Activated CD4-positive, alpha-beta T cell treated with anti-CD3 and anti-CD28 coated beads, Interleukin-2, Interleukin-6, amounts not matched to agents 100 ng/mL and 50 ng/mL, durations not matched to agents 16 hours and 8 hours (primary cell): ENCODE measurements at regions not wholly inside any gene's neighbourhood (a gene's known extent, or its start where the extent isn't known, plus 50 kb on each side); places are given as distances from the start of the nearest gene placed in this dataset.

Experiments
- DNase-seq: peaks from one replicate; pipeline ENCODE4 v3.0.0-alpha.2; 2020

DNA sequence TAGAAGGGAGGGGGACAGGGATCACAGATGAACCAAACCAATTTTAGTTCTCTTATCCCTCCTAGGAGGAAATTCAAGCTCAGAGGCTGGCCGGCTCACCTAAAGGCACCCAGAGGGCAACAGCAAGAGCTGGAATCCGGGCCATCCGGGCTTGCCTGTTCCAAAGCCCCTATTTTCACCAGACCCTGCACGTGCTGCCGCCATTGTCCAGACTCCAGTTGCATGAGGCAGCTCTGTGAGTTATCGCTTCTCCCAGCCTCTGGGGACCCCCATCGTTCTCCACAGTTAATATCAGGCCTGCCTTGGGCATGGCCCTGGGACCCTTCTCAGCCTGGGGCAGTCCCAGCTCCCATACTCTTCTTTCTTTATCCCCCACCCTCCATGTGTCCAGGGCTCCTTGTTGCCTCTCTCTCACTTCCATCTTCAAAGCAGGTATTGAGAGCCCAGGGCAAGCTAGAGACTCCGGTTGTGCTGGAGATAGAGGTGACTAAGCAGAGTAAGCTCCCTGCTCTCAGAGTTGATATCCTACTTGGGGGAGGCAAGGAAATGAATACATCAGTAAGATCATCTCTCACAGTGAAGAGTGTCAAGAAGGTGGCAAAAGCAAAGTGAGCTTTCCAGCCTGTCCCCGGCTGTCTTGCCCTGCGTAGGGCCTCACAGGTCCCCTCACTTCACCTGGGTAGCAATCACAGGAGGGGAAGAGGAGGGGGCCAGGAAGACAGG lies 322.8 kb downstream of the UACA start:
- no peak for DNase-seq

DNA sequence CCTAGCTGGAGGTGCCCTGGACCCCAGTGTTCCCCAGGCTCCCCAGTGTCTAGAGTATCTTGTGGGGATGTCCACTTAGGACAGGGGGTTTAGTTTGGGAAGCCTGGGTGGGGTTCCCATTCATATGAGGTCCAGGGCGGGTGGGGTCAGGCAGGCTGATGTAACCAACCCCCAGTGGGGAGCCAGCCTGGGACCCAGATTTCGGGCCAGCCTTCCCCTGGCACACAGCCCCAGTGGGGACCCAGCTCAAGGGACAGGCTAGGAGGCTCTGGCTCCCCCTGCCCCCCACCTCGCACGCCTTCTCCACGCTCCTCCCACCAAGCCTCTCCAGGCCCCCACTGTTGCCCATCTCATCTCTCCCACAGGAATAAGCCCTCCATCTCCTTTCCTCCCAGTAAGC lies 323.5 kb downstream of the UACA start:
- no peak for DNase-seq

GRCh38 chr15:70439304-70439877 lies 324.0 kb downstream of the UACA start:
- DNase-seq = no peak

DNA sequence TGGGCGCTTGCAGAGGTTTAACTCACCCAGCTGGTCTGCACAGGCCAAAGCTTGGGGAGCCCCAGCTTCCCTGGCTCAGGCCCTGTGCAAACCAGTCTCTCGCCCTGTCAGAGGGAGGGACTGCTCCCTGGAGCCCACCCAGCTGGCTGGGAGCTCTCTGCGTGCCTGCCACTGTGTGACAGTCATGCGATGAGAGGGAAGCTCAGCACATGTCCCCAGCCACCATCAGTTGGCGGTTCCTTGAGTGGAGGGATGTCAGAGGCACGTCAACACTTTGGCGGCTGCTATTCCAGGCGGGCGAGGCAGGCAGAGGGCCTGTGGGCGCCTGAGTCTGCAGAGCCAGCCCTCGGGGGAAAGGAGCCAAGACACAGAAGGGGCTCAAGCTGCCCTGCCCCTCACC lies 324.6 kb downstream of the UACA start:
- DNase-seq = no peak

- DNase-seq = no peak
These were observed 325.4 kb downstream of the UACA start for GRCh38 chr15:70437882-70438451.

DNA sequence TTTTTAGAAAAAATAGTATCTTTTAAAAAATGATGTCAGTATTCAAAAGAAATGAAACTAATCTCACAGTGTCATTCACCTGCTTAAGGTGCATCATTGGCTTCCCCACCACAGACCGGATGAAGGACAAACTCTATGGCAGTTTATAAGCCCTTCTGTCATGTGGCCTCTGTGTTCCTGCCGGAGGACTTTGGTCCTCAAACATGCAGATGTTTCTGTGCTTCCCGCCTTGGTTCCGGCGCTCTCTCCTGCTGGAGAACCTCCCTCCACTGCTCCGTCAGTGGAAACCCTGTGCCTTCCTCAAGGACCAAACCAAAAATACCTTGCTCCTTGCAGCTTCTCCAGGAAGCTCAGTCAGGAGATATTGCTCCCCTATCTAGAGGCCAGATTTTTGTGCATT lies 326.3 kb downstream of the UACA start:
- no peak for DNase-seq

DNA sequence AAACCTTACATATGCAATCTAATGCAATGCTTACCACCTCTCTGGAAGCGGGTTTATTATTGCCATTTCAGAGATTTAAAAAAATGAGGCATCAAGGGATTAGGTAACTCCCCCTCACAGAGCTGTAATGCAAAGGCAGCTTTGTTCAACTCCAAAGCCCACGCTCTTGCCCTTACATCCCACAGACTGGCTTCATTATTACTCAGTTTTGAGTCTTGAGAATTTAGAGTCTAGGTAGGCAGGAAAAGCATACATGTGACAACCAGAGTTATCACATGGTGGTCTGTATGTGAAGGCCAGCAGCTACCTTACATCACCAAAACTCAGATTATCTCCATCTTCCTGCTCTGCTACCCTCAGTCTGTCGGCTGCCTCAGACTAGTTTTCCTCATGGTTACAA lies 326.9 kb downstream of the UACA start:
- peak; percentile 39 for DNase-seq

DNA sequence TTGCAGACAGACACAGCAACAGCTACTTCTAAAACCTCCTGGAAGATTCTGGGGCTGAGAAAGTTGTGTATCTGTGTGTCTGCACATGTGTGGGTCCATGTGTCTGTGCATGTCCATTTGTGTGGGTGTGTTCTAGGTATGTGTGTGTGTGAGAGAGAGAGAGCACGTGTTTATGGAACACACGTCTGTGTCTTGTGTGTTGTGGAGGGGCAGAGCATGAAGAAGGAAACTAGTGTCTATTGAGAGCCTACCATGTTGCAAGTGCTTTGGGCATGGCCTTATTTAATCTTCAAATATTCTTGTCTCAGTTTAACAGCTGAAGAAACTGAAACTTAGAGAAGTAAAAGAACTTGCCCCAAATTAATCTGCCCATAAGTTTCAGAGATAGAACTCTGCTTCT lies 327.5 kb downstream of the UACA start:
- DNase-seq = no peak

DNA sequence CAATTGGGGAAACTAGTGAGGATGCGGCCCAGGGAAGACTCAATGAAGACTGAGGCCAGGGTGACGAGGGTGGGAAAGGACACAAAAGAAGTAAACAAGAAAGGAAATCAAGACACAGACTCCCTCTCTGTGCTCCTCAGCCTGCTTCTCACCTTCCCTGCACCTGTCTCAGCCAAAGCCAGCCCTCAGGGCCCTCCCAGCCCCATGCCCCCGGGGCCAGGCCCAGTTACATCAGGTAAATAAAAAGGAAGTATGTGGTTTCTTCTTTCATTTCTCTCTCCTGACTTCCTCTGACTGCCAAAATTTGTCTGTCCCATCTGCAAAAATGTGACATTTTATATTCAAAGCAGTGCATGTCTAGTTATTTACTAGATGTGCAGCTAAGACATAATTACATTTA lies 328.0 kb downstream of the UACA start:
- no peak for DNase-seq

DNA sequence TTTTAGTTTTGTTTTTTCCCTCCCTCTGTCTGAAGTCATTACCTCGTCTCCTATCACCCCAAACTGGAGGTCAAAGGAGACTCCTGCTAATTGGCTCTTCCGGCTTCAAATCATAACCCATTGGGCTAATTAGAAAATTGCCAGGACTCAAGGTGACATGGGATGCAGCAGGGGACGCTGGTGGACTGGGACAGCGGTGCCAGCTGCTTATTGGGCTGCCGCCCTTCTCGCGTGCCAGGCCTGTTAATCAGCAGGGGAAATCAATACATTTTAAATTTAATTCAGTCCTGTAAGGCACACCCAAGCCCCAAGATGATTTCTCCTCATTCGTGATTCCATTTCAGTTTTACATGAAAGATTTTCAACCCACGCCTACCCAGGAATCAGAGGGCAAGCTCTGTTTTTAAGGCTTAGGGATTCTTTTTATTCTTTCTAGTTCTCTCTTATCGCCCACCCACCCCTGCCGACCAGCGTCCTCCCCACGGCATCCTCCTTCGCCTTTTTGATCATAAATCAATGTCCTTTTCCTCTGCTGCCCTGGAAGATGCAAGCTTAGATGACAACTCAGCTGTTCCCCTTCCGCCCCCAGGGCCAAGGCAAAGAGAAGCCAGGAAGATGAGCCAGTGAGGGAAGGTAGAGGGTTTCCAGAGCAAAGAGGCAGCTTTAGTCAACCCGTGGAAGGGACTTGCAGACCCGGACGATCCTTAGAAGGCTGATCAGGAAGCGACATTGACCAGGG lies 329.6 kb downstream of the UACA start:
- no peak for DNase-seq

- DNase-seq = no peak
These were observed 330.3 kb downstream of the UACA start for GRCh38 chr15:70432924-70433495.

GRCh38 chr15:70431854-70432253 lies 331.5 kb downstream of the UACA start:
- DNase-seq = no peak

GRCh38 chr15:70430069-70430468 lies 332.4 kb upstream of the TLE3 start:
- no peak for DNase-seq

- DNase-seq = no peak
These were observed 331.5 kb upstream of the TLE3 start for GRCh38 chr15:70429056-70429722.

- DNase-seq = no peak
These were observed 330.6 kb upstream of the TLE3 start for GRCh38 chr15:70428211-70428822.

GRCh38 chr15:70427167-70428120 lies 329.7 kb upstream of the TLE3 start:
- DNase-seq = no peak

DNA sequence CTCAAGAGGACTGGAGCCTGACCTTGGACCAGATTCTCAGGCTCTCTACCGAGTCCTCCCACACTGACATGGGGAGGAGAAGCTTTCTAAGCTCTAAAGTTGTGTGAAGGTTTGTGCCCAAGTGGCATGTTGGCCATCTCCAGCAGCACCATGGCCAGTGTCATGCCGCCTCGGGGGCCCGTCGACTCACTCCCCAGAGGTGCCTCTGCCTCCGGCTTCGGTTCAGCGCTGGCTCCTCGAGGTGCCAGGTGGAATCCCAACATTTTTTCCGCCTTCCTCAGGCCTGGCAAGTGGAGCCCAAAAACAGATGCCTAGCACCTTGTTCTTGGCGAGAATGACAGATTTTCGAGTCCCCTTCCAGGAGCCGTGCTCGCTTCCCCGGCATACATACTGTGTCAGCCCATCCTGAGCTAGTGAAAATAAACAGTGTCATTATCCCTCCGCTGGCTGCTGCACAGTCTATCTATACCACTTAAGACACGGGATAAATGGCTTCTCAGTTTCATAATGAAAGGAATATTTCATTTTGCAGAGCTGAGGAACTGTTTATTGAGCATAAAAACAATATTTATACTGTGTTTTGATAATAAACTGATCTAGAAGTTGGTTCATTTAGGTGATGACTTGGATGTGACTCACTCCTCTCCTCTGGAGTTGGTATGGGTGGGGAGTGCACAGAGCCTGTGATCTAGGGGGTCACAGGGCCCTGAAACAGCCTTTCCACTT lies 328.5 kb upstream of the TLE3 start:
- no peak for DNase-seq

DNA sequence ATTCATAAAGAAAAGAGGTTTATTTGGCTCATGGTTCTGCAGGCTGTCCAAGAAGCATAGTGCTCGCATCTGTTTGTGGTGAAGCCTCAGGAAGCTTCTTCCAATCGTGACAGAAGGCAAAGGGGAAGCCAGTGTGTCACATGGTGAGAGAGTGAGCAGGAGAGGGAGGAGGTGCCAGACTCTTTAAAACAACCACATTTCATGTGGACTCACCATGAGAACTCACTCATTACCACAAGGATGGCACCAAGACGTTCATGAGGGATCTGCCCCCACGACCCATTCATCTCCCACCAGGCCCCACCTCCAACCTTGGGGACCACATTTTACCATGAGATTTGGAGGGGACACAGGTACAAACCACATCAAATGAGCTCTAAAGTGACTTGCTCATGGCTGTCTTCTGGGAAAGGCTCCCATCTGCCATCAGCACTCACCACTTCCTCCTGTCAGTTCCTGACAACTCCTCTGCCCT lies 327.3 kb upstream of the TLE3 start:
- no peak for DNase-seq

DNA sequence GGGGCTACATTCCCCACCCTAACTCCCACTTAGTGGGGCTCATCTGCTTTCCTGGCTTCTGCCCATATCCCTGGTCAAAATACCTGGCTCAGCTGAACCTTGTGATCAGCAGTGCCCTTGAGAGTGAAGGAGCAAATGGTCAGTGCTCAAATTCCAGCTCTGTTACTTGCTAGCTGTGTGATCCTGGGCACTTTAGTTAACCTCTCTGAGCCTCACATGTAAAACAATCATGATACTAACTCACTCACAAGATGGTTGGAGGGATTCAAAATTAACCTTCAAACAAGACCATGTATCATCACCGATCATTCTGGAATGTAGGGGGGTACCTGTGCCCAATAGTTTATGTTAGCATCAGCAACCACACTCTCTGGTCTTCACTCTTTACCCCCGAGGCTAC lies 325.6 kb upstream of the TLE3 start:
- DNase-seq = no peak

- DNase-seq = no peak
These were observed 324.6 kb upstream of the TLE3 start for GRCh38 chr15:70422342-70422741.
